PC-3 (cell line): ENCODE measurements at regions not wholly inside any gene's neighbourhood (a gene's known extent, or its start where the extent isn't known, plus 50 kb on each side); places are given as distances from the start of the nearest gene placed in this dataset.

ENCODE experiments used
- ATAC-seq: fragments of 200-7000 bp; cut with Tn5 transposase; 2 replicates; pipeline ENCODE4 v1.9.1; 2020; ENCODE audit warnings: mild to moderate bottlenecking, moderate library complexity
- BruUV-seq: library from RNA; stranded (reverse); fragments of 400-500 nt; replicated peaks from 2 replicates; lab custom pipeline; 2021; lab: Mats Ljungman, UMichigan
- CTCF ChIA-PET: fragments of 300-600 bp; sonication (Branson Sonifier 250); formaldehyde crosslinking; loops from one replicate; lab custom pipeline; 2022; ENCODE audit warnings: antibody characterized with exemption; lab: Charles Lee
- POLR2A ChIA-PET: fragments of 300-600 bp; sonication (Branson Sonifier 250); formaldehyde crosslinking; loops from one replicate; lab custom pipeline; 2022; ENCODE audit warnings: antibody characterized with exemption; ENCODE audit not compliant: unreplicated experiment; lab: Charles Lee
- DNase-seq: peaks from one replicate; pipeline ENCODE4 v3.0.0-alpha.2; 2015
- H2AFZ ChIP-seq: fragments of 300-600 bp; sonication (generic); 2 replicates; pipeline ENCODE4 v1.6.0; 2016; ENCODE audit warnings: antibody characterized with exemption, low read length
- H3F3A ChIP-seq: fragments of 300-600 bp; sonication (generic); one replicate; pipeline ENCODE4 v1.6.0; 2017; ENCODE audit warnings: antibody characterized with exemption, low read length, control low read depth, mild to moderate bottlenecking; ENCODE audit not compliant: unreplicated experiment
- H3K27ac ChIP-seq: fragments of 300-600 bp; sonication (generic); 2 replicates; pipeline ENCODE4 v1.5.1; 2016; ENCODE audit warnings: mild to moderate bottlenecking, low read length
- H3K27me3 ChIP-seq: fragments of 300-600 bp; sonication (generic); 2 replicates; pipeline ENCODE4 v1.6.1; 2016; ENCODE audit warnings: low read length, mixed read lengths
- H3K36me3 ChIP-seq: fragments of 300-600 bp; sonication (generic); 2 replicates; pipeline ENCODE4 v1.6.1; 2016; ENCODE audit warnings: low read depth, mixed run types, low read length, mixed read lengths
- H3K4me1 ChIP-seq: fragments of 300-600 bp; sonication (generic); 2 replicates; pipeline ENCODE4 v1.5.1; 2016; ENCODE audit warnings: low read length; ENCODE audit not compliant: insufficient read depth
- H3K4me2 ChIP-seq: fragments of 300-600 bp; sonication (generic); 2 replicates; pipeline ENCODE4 v1.6.0; 2016; ENCODE audit warnings: low read length
- H3K4me3 ChIP-seq: fragments of 300-600 bp; sonication (generic); 2 replicates; pipeline ENCODE4 v1.5.1; 2016; ENCODE audit warnings: mild to moderate bottlenecking, low read length, mixed read lengths
- H3K79me2 ChIP-seq: fragments of 300-600 bp; sonication (generic); 2 replicates; pipeline ENCODE4 v1.6.1; 2017; ENCODE audit warnings: low read length, mixed read lengths
- H3K9ac ChIP-seq: fragments of 300-600 bp; sonication (generic); 2 replicates; pipeline ENCODE4 v1.6.0; 2016; ENCODE audit warnings: mild to moderate bottlenecking, low read length
- H3K9me2 ChIP-seq: fragments of 300-600 bp; sonication (generic); replicated peaks from 2 replicates; pipeline ENCODE4 v1.6.1; 2016; ENCODE audit warnings: mixed run types, low read length, mixed read lengths
- H3K9me3 ChIP-seq: fragments of 300-600 bp; sonication (generic); 2 replicates; pipeline ENCODE4 v1.6.1; 2016; ENCODE audit warnings: low read length, mixed read lengths
- H4K20me1 ChIP-seq: fragments of 300-600 bp; sonication (generic); 2 replicates; pipeline ENCODE4 v1.6.1; 2016; ENCODE audit warnings: low read length, mixed read lengths
- CTCF ChIP-seq: fragments of 300-600 bp; sonication (generic); conservative IDR thresholded peaks from 2 replicates; pipeline ENCODE4 v1.5.1; 2017; ENCODE audit warnings: antibody characterized with exemption, low read depth, mild to moderate bottlenecking, low read length
- EZH2 ChIP-seq: fragments of 300-600 bp; sonication (generic); IDR thresholded peaks from one replicate; pipeline ENCODE4 v1.6.1; 2017; ENCODE audit warnings: antibody characterized with exemption, mild to moderate bottlenecking, low read length; ENCODE audit not compliant: unreplicated experiment
- EZH2phosphoT487 ChIP-seq: fragments of 300-600 bp; sonication (generic); IDR thresholded peaks from 2 replicates; pipeline ENCODE4 v1.6.1; 2018; ENCODE audit warnings: mild to moderate bottlenecking, antibody characterized with exemption, low read length, borderline replicate concordance
- intact Hi-C: fragments of 100-400 bp; cut with micrococcal nuclease; formaldehyde crosslinking; loops from 2 replicates; pipeline ENCODE4 v1.9.0; 2023

GRCh38 chr18:47613929-47614328 is 316.5 kb downstream of the SMAD2 start:
- TF ChIP-seq EZH2phosphoT487 = no peak
- no peak for TF ChIP-seq CTCF
- TF ChIP-seq EZH2 = no peak
- Histone ChIP-seq H3K9me2 (no peaks in the 10 kb centered on the region), H3K4me1 (no peaks in the 10 kb centered on the region), H3K9ac (no peak overlapping the region), H3K4me3 (no peak overlapping the region), H3K27ac (no peak overlapping the region), H3K9me3 (no peaks in the 10 kb centered on the region), H3K4me2 (no peak overlapping the region), H3K79me2 (no peaks in the 10 kb centered on the region), H2AFZ (no peak overlapping the region), H3K36me3 (no peaks in the 10 kb centered on the region), H4K20me1 (no peaks in the 10 kb centered on the region), H3K27me3 (no peaks in the 10 kb centered on the region), H3F3A (no peaks in the 10 kb centered on the region)
- BruUV-seq = no TSS peak
- intact Hi-C loops = no loop called here
- DNase-seq (no peak), ATAC-seq (no peak)
- POLR2A ChIA-PET = no interaction called here
- CTCF ChIA-PET = no interaction called here

GRCh38 chr18:47611649-47612048 is 318.8 kb downstream of the SMAD2 start:
- DNase-seq = no peak
- no peak overlapping the region for H2AFZ ChIP-seq
- H3K9me2 ChIP-seq = no peaks in the 10 kb centered on the region
- no peaks in the 10 kb centered on the region for H3K27me3 ChIP-seq
- no peaks in the 10 kb centered on the region for H3K9me3 ChIP-seq
- POLR2A ChIA-PET = no interaction called here
- no peak for ATAC-seq
- no peak overlapping the region for H3K4me3 ChIP-seq
- H3K9ac ChIP-seq = no peak overlapping the region
- H3K4me1 ChIP-seq = no peaks in the 10 kb centered on the region
- H3K79me2 ChIP-seq = no peaks in the 10 kb centered on the region
- H4K20me1 ChIP-seq = no peaks in the 10 kb centered on the region
- TF ChIP-seq CTCF (no peak), EZH2phosphoT487 (no peak), EZH2 (no peak)
- intact Hi-C loops = no loop called here
- H3F3A ChIP-seq = no peaks in the 10 kb centered on the region
- BruUV-seq = no TSS peak
- no peak overlapping the region for H3K27ac ChIP-seq
- CTCF ChIA-PET = no interaction called here
- no peaks in the 10 kb centered on the region for H3K36me3 ChIP-seq
- no peak overlapping the region for H3K4me2 ChIP-seq

GRCh38 chr18:47606526-47606925 is 323.9 kb downstream of the SMAD2 start:
- ChIA-PET POLR2A (no interaction called here), CTCF (no interaction called here)
- H3K9me3 ChIP-seq = no peaks in the 10 kb centered on the region
- H2AFZ ChIP-seq = no peak overlapping the region
- H3K27ac ChIP-seq = no peak overlapping the region
- no peak for DNase-seq
- no peak overlapping the region for H3K4me3 ChIP-seq
- no peaks in the 10 kb centered on the region for H3K79me2 ChIP-seq
- no peaks in the 10 kb centered on the region for H3K9me2 ChIP-seq
- no peak for ATAC-seq
- BruUV-seq = no TSS peak
- H4K20me1 ChIP-seq = no peaks in the 10 kb centered on the region
- intact Hi-C loops = no loop called here
- no peak for TF ChIP-seq EZH2phosphoT487
- no peak overlapping the region for H3K9ac ChIP-seq
- no peak overlapping the region for H3K4me2 ChIP-seq
- no peaks in the 10 kb centered on the region for H3K36me3 ChIP-seq
- H3K27me3 ChIP-seq = no peaks in the 10 kb centered on the region
- no peaks in the 10 kb centered on the region for H3F3A ChIP-seq
- no peaks in the 10 kb centered on the region for H3K4me1 ChIP-seq
